ENCODE measurements at regions not wholly inside any gene's neighbourhood (a gene's known extent, or its start where the extent isn't known, plus 50 kb on each side); places are given as distances from the start of the nearest gene placed in this dataset.

DNA sequence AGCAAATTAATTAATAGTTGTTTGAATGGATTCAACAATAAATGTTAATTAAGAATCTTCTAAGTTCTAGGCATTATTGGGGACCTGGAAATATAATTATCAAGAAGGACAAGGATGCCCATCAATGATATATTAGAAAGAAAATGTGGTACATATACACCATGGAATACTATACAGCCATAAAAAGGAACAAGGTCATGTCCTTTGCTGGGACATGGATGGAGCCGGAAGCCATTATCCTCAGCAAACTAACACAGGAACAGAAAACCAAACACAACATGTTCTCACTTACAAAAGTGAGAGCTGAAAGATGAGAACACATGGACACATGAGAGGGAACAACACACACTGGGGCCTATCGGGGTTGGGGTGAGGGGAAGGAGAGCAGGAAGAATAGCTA lies 141.4 kb upstream of the JUN start:
- TF ChIP-seq, protein P1, sequence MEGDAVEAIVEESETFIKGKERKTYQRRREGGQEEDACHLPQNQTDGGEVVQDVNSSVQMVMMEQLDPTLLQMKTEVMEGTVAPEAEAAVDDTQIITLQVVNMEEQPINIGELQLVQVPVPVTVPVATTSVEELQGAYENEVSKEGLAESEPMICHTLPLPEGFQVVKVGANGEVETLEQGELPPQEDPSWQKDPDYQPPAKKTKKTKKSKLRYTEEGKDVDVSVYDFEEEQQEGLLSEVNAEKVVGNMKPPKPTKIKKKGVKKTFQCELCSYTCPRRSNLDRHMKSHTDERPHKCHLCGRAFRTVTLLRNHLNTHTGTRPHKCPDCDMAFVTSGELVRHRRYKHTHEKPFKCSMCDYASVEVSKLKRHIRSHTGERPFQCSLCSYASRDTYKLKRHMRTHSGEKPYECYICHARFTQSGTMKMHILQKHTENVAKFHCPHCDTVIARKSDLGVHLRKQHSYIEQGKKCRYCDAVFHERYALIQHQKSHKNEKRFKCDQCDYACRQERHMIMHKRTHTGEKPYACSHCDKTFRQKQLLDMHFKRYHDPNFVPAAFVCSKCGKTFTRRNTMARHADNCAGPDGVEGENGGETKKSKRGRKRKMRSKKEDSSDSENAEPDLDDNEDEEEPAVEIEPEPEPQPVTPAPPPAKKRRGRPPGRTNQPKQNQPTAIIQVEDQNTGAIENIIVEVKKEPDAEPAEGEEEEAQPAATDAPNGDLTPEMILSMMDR (optimal IDR thresholded peaks at IDR 0.05 in 1 of 3, IDR thresholded peaks at IDR 0.05 in 1 of 3, conservative IDR thresholded peaks at IDR 0.05 in 1 of 3; ENCODE audit: extremely low read depth in 1 of 3, insufficient read depth in 2 of 3, low read length in 3 of 3): no peak
- TF ChIP-seq EZH2 (IDR thresholded peaks at IDR 0.05; ENCODE audit: low read length): no peak
